ENCODE measurements at regions not wholly inside any gene's neighbourhood (a gene's known extent, or its start where the extent isn't known, plus 50 kb on each side); places are given as distances from the start of the nearest gene placed in this dataset.

DNA sequence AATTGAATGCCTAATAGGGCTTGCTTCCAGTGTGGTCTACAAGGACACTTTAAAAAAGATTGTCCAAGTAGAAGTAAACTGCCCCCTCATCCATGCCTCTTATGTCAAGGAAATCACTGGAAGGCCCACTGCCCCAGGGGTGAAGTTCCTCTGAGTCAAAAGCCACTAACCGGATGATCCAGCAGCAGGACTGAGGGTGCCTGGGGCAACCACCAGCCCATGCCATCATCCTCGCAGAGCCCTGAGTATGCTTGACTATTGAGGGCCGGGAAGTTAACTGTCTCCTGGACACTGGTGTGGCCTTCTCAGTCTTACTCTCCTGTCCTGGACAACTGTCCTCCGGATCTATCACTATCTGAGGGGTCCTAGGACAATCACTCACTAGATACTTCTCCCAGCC lies 411.5 kb downstream of the TENT5A start:
- H3K27ac Mint-ChIP-seq (ENCODE audit: unreplicated experiment) = no peak overlapping the region
- H3K4me1 Mint-ChIP-seq (ENCODE audit: unreplicated experiment) = no peaks in the 10 kb centered on the region
- H3K4me3 Mint-ChIP-seq (ENCODE audit: unreplicated experiment) = no peak overlapping the region
- no peaks in the 10 kb centered on the region for H3K27me3 Mint-ChIP-seq (ENCODE audit: unreplicated experiment)
- DNase-seq (ENCODE audit: extremely low spot score, unreplicated experiment) = no peak
- H3K9me3 Mint-ChIP-seq (ENCODE audit: unreplicated experiment) = no peaks in the 10 kb centered on the region
- TF ChIP-seq, protein P1, sequence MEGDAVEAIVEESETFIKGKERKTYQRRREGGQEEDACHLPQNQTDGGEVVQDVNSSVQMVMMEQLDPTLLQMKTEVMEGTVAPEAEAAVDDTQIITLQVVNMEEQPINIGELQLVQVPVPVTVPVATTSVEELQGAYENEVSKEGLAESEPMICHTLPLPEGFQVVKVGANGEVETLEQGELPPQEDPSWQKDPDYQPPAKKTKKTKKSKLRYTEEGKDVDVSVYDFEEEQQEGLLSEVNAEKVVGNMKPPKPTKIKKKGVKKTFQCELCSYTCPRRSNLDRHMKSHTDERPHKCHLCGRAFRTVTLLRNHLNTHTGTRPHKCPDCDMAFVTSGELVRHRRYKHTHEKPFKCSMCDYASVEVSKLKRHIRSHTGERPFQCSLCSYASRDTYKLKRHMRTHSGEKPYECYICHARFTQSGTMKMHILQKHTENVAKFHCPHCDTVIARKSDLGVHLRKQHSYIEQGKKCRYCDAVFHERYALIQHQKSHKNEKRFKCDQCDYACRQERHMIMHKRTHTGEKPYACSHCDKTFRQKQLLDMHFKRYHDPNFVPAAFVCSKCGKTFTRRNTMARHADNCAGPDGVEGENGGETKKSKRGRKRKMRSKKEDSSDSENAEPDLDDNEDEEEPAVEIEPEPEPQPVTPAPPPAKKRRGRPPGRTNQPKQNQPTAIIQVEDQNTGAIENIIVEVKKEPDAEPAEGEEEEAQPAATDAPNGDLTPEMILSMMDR (IDR thresholded peaks at IDR 0.05) = no peak
- H3K36me3 Mint-ChIP-seq (ENCODE audit: unreplicated experiment) = no peaks in the 10 kb centered on the region

DNA sequence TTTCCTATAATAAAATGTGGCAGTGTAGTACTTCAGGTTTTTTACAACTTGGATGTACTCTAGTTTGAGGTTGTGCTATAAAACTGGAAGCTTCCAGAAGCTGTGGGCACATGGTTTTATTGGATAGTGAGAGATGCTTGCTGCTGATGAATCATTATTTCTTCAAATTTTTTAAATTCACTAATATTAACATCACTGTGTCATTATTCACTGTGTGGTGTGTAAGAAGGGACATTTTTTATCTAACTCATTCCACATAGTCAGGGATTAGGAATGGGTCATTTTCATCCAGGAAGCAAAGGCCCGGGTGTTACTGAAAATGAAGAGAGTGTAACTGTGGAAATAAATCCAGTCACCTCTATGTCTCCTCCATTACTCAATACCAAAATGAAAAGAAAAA lies 421.0 kb downstream of the TENT5A start:
- DNase-seq (ENCODE audit: extremely low spot score, unreplicated experiment) = no peak
- Mint-ChIP-seq H3K27ac (ENCODE audit: unreplicated experiment) (no peak overlapping the region), H3K4me3 (ENCODE audit: unreplicated experiment) (no peak overlapping the region), H3K36me3 (ENCODE audit: unreplicated experiment) (no peaks in the 10 kb centered on the region), H3K4me1 (ENCODE audit: unreplicated experiment) (no peaks in the 10 kb centered on the region), H3K9me3 (ENCODE audit: unreplicated experiment) (no peaks in the 10 kb centered on the region), H3K27me3 (ENCODE audit: unreplicated experiment) (peaks cover 4% of the 10 kb centered on the region)
- TF ChIP-seq, protein P1 (IDR thresholded peaks at IDR 0.05) = no peak

DNA sequence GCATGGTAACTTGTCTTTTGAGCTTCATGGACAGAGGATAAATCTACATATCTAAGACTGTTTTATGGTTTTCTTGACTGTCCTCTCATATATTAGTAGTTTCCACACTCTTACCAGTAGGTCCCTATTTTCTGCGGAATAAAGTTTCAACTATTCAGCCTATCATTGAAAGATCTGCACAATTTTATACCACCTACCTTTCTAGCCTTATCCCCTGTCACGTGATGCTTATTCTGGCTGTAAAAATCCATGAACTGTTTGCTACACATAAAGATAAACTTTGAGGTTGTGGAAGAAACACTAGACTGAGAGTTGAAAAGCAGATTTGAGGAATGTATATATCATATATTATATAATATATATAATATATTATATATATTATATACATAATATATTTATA lies 423.8 kb downstream of the TENT5A start:
- no peak for DNase-seq (ENCODE audit: extremely low spot score, unreplicated experiment)
- Mint-ChIP-seq H3K36me3 (ENCODE audit: unreplicated experiment) (no peaks in the 10 kb centered on the region), H3K4me3 (ENCODE audit: unreplicated experiment) (no peak overlapping the region), H3K27me3 (ENCODE audit: unreplicated experiment) (peaks cover 4% of the 10 kb centered on the region), H3K4me1 (ENCODE audit: unreplicated experiment) (no peaks in the 10 kb centered on the region), H3K27ac (ENCODE audit: unreplicated experiment) (no peak overlapping the region), H3K9me3 (ENCODE audit: unreplicated experiment) (no peaks in the 10 kb centered on the region)
- TF ChIP-seq, protein P1 (IDR thresholded peaks at IDR 0.05) = no peak

DNA sequence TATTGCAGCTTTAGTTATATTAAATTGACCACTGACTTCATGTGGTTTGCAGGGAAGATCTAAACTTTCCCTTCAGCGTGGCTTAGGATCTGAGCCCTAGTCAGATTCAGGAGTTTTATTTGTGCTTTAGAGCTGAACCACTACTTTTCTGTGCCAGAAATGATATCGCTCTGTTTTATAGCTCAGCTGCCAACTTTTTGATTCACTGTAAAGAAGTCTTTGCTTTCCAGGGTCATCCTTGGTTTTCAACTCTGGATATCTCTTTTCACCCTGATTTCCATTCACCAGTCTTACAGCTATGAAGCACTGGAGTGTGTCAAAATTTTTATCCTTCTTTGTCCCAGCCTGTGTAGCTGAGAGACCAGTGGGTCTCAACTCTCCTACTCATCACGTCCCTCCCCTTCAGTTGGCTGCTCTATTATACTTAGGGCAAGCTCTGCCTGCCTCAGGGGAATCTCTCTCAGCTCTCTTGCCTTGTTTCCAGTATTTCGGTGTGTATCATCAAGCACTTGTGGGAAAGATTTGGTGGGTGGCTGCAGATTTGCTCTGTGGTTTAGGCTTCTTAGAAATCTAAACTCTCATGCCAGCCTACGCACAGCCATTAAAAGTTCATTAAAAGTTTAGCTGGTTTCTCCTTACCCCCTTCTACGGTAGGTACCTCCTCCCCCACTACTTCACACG lies 425.5 kb downstream of the TENT5A start:
- no peak for DNase-seq (ENCODE audit: extremely low spot score, unreplicated experiment)
- Mint-ChIP-seq H3K4me3 (ENCODE audit: unreplicated experiment) (no peak overlapping the region), H3K27ac (ENCODE audit: unreplicated experiment) (no peak overlapping the region), H3K9me3 (ENCODE audit: unreplicated experiment) (no peaks in the 10 kb centered on the region), H3K27me3 (ENCODE audit: unreplicated experiment) (peaks cover 4% of the 10 kb centered on the region), H3K36me3 (ENCODE audit: unreplicated experiment) (no peaks in the 10 kb centered on the region), H3K4me1 (ENCODE audit: unreplicated experiment) (no peaks in the 10 kb centered on the region)
- TF ChIP-seq, protein P1 (IDR thresholded peaks at IDR 0.05) = no peak

DNA sequence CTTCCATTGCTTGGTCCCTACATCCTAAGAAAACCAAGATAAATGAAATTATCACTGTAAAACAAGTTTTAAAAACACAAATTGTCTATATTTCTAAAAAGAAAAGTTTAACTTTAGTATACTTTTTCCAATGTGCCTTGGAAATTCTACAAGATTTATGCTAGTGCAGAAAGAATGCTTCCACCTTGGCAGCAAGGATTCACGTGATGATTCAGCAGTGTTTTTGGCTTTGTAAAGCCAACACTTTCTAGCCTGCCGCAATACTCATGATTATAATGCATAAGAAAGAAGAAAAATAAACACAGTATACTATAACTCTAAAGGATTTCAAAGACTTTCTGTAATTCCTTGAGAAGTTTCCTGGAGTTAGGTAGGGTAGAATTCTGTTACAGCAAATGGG lies 442.7 kb downstream of the TENT5A start:
- TF ChIP-seq, protein P1 (IDR thresholded peaks at IDR 0.05) = no peak
- Mint-ChIP-seq H3K9me3 (ENCODE audit: unreplicated experiment) (peaks cover 8% of the 10 kb centered on the region), H3K4me3 (ENCODE audit: unreplicated experiment) (no peak overlapping the region), H3K36me3 (ENCODE audit: unreplicated experiment) (peaks cover 2% of the 10 kb centered on the region), H3K4me1 (ENCODE audit: unreplicated experiment) (peaks cover 4% of the 10 kb centered on the region), H3K27ac (ENCODE audit: unreplicated experiment) (no peak overlapping the region), H3K27me3 (ENCODE audit: unreplicated experiment) (peaks cover 3% of the 10 kb centered on the region)
- DNase-seq (ENCODE audit: extremely low spot score, unreplicated experiment) = no peak

All from osteocyte (in vitro differentiated cells).